Activated CD8-positive, alpha-beta memory T cell treated with anti-CD3 and anti-CD28 coated beads for 24 hours (primary cell): ENCODE measurements at regions not wholly inside any gene's neighbourhood (a gene's known extent, or its start where the extent isn't known, plus 50 kb on each side); places are given as distances from the start of the nearest gene placed in this dataset.

ENCODE experiments used
- DNase-seq: peaks from one replicate; pipeline ENCODE4 v3.0.0-alpha.2; 2020

DNA sequence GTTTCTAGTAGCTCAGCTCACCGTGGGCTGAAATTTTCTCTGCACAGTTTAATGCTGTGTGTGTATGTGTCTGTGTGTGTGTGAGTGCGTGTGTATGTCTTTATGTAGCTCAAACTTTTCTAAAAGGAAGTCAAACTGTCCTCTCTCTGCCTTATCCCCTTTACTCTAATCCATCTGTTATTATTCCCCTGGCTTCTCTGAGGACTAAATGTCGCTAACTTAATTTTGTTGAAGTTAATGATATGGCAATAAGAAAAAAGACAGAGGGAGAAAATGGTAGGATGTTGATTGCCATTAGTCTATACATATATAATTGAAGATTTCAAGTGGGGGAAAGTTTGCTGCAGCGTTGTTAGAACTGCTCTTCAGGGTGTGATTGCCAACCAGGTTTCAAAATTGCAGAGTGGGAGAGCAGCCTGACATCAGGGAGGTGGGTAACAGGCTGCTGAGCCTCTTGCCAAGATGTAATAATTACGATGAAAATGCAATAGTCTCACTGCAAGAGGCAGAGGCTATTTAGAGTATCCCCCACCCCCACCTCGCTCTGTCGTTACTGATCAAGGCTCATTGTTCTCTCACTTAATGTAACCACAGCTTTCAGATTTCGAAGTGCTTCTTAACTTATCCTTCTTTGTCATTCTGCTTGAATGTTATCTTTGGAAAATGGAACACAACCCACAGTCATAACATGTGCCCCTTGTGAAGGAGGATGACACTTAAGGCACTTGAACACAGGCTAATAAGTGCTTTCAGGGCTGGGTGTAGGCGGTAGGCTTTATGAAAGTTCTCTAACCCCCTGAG lies 559.0 kb upstream of the PLXNA2 start:
- no peak for DNase-seq

DNA sequence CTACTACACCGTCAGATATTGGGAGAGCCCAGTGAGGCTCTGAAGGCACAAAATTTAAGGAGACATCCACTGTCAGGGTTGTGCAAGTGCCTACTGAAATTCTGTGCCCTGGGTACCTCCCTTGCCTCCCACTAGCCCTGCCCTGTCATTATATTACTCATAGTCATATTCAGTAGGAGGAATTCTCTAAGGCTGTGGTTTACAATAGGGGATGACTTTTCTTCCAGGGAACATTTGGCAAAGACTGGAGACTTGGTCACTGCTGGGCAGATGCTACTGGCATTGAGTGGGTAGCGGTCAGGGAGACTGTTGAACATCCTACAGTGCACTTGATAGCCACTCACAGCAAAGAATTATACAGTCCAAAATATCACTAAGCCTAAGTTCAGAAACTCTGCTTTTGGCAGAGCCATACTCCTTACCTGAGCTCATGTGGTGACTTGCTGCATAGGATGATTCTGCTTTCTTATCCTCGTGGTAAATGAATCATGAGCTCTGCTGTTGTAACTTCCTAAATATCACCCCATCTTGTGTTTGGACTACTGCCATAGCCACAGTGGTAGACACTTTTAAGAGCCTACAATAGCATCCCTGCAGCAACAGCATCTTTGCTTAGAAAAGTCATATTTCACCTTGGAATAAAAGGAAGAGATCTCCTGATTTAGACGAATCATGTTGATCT lies 563.4 kb upstream of the PLXNA2 start:
- DNase-seq, result no peak

- DNase-seq, result no peak
Measured at GRCh38 chr1:208808301-208808700, 564.1 kb upstream of the PLXNA2 start.

DNA sequence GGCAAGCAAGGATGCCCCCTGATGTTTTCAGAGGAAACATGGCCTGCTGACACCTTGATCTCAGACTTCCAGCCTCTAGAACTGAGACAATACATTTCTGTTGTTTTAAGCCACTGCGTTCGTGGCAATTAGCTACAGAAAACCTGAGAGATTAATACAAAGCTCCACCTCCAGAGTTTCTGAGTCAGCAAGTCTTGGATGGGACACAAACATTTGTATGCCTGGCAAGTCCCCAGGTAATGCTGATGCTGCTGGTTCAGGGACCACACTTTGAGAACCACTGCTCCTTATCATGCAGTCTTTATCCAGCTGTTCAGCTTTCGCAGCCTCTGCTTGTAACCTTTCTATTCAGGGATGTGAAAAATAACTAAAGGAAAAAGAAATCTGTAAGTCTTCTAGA lies 565.7 kb upstream of the PLXNA2 start:
- DNase-seq, result no peak

- no peak for DNase-seq
Measured at GRCh38 chr1:208818770-208819445, 574.7 kb upstream of the PLXNA2 start.

GRCh38 chr1:208820580-208821212 lies 576.5 kb upstream of the PLXNA2 start:
- no peak for DNase-seq

- DNase-seq, result no peak
Measured at GRCh38 chr1:208821939-208822338, 577.8 kb upstream of the PLXNA2 start.

DNA sequence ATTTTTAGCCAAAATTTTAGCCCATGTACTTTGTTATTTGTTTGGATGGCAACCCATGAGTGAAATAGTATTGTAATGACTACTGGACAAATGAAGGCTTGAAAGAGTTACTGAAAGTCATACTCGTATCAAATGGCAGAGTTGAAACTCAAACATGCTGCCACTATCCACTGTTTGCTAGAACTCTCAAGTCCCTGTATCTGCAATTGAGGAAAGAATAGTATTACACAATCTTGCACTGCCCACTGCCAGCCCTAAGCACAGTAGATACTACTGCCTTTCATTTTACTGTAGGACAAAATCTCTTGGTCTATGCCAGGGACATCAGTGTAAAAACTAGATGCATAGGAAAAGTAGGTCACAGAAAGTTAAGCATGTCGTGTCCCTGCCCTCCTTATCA lies 581.1 kb upstream of the PLXNA2 start:
- no peak for DNase-seq

GRCh38 chr1:208829595-208829994 lies 585.4 kb upstream of the PLXNA2 start:
- DNase-seq, result no peak

DNA sequence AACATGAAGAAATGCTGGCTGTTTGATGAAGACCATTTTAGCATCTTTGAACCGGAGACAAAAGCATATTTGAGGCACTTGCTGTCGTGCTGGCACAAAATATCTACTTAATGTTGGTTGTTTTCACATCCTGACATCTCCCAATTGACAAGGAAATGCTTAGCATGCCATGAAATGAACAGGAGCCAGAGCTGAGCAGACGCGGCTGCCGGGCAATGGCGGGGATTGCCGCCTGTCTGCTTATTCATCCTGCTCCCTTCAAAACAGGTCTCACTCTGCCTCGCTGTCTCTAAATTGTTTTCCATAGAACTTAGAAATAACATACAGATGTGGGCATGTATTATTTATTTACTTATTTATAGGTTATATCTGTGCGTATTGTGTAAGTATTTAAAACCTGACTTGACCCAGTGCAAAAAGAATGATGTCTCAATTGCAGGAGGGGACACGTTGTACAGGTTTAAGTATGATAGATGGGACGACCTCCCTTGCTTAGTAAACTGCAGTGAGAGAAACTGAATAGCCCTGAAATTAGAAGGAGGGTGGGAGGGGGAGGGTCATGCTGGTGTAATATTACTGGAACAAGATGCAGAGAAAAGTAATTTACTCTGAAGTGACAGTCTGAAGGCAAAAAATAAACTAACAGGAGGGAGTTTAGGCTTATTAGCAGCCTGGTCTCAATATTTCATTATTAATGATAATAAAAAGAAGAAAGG lies 590.4 kb upstream of the PLXNA2 start:
- DNase-seq, result no peak

DNA sequence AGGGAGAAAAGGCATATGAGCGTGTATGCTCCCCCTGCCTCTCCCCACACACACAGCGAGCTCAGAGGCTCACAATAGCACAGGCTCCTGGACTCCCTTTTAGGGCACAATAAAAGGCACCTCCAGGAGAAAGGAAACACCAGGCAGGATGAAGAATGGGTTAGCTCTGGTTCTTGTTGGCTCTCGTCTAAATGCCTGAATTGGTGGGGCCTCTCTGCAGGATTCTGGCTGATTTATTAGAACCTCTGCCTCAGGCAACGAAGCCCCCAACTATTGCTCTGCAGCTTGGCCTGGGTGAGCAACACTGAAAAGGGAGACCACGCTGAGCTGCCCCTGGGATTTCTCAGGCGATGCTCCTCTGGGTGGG lies 590.9 kb upstream of the PLXNA2 start:
- no peak for DNase-seq

DNA sequence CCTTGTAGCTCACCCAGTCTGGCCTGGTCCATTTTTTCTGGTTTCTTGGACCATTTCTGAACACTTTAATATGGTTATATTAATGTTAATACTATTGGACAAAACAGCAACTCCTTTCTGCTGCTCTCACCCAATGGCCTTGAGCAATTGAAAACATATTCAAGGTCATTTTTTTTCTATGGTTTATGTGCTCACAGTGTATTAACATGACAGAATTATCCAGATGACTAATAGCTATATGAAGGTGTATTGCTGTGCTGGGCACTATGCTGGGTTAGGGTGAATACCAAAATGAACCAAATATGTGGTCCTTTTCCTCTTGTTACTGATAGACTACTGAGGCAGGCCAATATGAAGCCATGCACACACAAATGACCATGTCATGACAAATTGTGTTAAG lies 591.6 kb upstream of the PLXNA2 start:
- DNase-seq, result no peak

GRCh38 chr1:208837242-208837641 lies 593.1 kb upstream of the PLXNA2 start:
- DNase-seq, result no peak

GRCh38 chr1:208841436-208841835 lies 597.3 kb upstream of the PLXNA2 start:
- no peak for DNase-seq

- DNase-seq, result no peak
Measured at GRCh38 chr1:208842451-208842850, 598.3 kb upstream of the PLXNA2 start.

GRCh38 chr1:208844158-208844557 lies 600.0 kb upstream of the PLXNA2 start:
- no peak for DNase-seq

GRCh38 chr1:208848854-208849253 lies 604.7 kb upstream of the PLXNA2 start:
- DNase-seq, result no peak

DNA sequence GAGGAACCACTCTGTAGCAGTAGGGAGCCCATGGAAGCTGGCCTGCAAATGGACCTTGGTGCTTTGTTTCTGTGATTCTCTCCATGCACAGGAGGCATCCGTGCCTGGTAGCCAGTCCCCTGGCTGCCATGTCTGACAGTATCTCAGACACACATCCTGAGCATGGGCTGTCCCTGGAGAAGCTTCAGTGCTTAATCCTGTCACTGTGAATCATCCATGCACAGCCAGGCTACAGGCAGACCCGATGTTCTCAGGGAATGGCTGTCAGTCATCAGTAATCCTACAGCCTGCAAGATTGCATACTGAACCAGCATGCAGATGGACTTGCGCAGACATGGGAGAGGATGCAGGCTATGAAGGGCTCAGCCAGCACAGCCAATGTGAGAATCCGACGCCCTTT lies 606.3 kb upstream of the PLXNA2 start:
- DNase-seq, result no peak

GRCh38 chr1:208851366-208851765 lies 607.2 kb upstream of the PLXNA2 start:
- no peak for DNase-seq

- no peak for DNase-seq
Measured at GRCh38 chr1:208852911-208853310, 608.7 kb upstream of the PLXNA2 start.

DNA sequence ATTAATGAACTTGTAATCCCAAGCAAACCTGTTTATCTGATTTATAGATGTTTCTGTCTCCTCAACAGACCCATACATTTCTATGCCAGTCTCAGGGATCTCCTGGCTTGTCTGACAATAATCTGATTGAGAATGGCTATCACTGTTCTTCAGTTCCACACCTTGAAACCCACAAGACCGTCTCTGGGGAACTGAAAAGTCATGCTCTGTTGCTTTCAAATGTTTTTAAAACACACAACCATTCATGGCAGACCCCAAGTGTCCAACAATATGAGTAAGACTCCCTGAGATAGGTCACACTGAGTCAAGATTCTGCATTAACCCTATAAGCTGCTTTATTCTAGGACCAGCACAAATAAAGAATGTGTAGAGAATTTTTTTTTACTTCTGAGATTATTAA lies 611.2 kb upstream of the PLXNA2 start:
- DNase-seq, result no peak

- no peak for DNase-seq
Measured at GRCh38 chr1:208857465-208857864, 613.3 kb upstream of the PLXNA2 start.

GRCh38 chr1:208858738-208859137 lies 614.6 kb upstream of the PLXNA2 start:
- no peak for DNase-seq
